SH-SY5Y (cell line): ENCODE measurements at regions not wholly inside any gene's neighbourhood (a gene's known extent, or its start where the extent isn't known, plus 50 kb on each side); places are given as distances from the start of the nearest gene placed in this dataset.

Source experiments
- GATA2 ChIP-seq: IDR thresholded peaks from 2 replicates; pipeline ENCODE4 v1.6.1; 2011; ENCODE audit warnings: mild to moderate bottlenecking, low read depth, low read length
- GATA3 ChIP-seq: IDR thresholded peaks from 2 replicates; pipeline ENCODE4 v1.6.1; 2011; ENCODE audit warnings: low read depth, mild to moderate bottlenecking, low read length, moderate library complexity

GRCh38 chr3:170778240-170779217, 91.5 kb downstream of the RPL22L1 start:
- TF ChIP-seq GATA2 (no peak), GATA3 (no peak)
